ENCODE measurements at regions not wholly inside any gene's neighbourhood (a gene's known extent, or its start where the extent isn't known, plus 50 kb on each side); places are given as distances from the start of the nearest gene placed in this dataset.
"Not testable (repeated sequence)": the region's sequence is repeated elsewhere in the genome, so short reads cannot be mapped to it uniquely, and the experiment has no call there.

DNA sequence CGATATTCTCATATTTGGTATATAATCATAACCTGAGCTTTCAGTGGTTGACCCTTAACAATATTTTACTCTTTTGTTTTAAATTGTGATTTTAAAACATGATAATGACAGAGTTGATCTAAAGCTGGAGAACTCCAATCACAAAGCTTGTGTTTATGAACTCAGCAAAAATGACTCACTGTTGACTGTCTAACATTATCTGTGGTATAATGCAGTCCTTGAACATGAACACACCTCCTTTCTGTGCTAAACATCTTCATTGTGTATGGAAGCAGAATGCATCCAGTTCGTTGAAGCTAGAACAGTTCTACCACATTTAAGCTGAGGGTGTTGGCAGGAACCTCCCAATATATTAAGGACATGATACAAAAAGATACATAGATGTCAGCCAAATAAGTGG, 1030.2 kb upstream of the SEMA6A start:
- Histone ChIP-seq H2BK5ac (ENCODE audit: insufficient read length, low read length) (no peak overlapping the region), H4K91ac (ENCODE audit: insufficient read length, low read depth, low read length) (no peak overlapping the region), H2BK12ac (ENCODE audit: insufficient read length, low read depth, low read length) (no peak overlapping the region), H2AK5ac (ENCODE audit: insufficient read length, low read length) (no peak overlapping the region), H3K18ac (ENCODE audit: insufficient read length, low read depth, low read length) (no peak overlapping the region), H4K20me1 (ENCODE audit: control insufficient read depth, insufficient read depth, insufficient read length) (no peaks in the 10 kb centered on the region), H3K23ac (ENCODE audit: insufficient read length, low read depth, low read length) (no peak overlapping the region), H2BK20ac (ENCODE audit: low read depth, low read length, poor library complexity, severe bottlenecking) (no peak overlapping the region), H3K56ac (ENCODE audit: insufficient read length, low read depth, low read length) (no peak overlapping the region), H3K4me1 (ENCODE audit: insufficient read depth, low read length) (no peaks in the 10 kb centered on the region), H3K14ac (ENCODE audit: insufficient read depth, low read length) (no peak overlapping the region), H2BK120ac (ENCODE audit: low read depth, low read length, poor library complexity, severe bottlenecking) (no peak overlapping the region), H4K8ac (replicated peaks; ENCODE audit: insufficient read length, low read depth, low read length) (no peak overlapping the region), H3K4ac (ENCODE audit: low read depth, low read length) (no peak overlapping the region), H3K79me2 (ENCODE audit: insufficient read depth, low read length) (no peaks in the 10 kb centered on the region), H3K27me3 (ENCODE audit: insufficient read depth, low read length) (no peaks in the 10 kb centered on the region), H3K9ac (ENCODE audit: extremely low read depth, insufficient read length, low read length) (no peak overlapping the region), H3K27ac (ENCODE audit: insufficient read length, low read depth, low read length) (no peak overlapping the region), H3K79me1 (ENCODE audit: insufficient read depth, low read depth, low read length, poor library complexity, severe bottlenecking) (no peaks in the 10 kb centered on the region), H3K9me3 (ENCODE audit: control insufficient read depth, low read depth, low read length) (no peaks in the 10 kb centered on the region), H3K4me2 (ENCODE audit: insufficient read depth, insufficient read length, low read length) (no peak overlapping the region), H3K23me2 (ENCODE audit: insufficient read length, low read depth, low read length, poor library complexity, severe bottlenecking) (no peaks in the 10 kb centered on the region), H3T11ph (ENCODE audit: low read length) (no peak overlapping the region), H2BK15ac (ENCODE audit: low read depth, low read length) (no peak overlapping the region), H2AFZ (ENCODE audit: low read length) (no peak overlapping the region), H4K5ac (ENCODE audit: insufficient read length, low read depth, low read length) (no peak overlapping the region)
- H3K4me3 Mint-ChIP-seq = no peak overlapping the region
- TF ChIP-seq, protein P1, sequence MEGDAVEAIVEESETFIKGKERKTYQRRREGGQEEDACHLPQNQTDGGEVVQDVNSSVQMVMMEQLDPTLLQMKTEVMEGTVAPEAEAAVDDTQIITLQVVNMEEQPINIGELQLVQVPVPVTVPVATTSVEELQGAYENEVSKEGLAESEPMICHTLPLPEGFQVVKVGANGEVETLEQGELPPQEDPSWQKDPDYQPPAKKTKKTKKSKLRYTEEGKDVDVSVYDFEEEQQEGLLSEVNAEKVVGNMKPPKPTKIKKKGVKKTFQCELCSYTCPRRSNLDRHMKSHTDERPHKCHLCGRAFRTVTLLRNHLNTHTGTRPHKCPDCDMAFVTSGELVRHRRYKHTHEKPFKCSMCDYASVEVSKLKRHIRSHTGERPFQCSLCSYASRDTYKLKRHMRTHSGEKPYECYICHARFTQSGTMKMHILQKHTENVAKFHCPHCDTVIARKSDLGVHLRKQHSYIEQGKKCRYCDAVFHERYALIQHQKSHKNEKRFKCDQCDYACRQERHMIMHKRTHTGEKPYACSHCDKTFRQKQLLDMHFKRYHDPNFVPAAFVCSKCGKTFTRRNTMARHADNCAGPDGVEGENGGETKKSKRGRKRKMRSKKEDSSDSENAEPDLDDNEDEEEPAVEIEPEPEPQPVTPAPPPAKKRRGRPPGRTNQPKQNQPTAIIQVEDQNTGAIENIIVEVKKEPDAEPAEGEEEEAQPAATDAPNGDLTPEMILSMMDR (conservative IDR thresholded peaks at IDR 0.05) = no peak
- no CpG with 5 or more reads among the region's 2 CpGs for WGBS (ENCODE audit: extremely low coverage, insufficient read length, low lambda C conversion rate)
- peaks cover 0 to 7% (median 0%) of the 10 kb centered on the region in 3 experiments; a peak in 2 of 7 replicates for H3K36me3 Mint-ChIP-seq (ENCODE audit: insufficient read depth in 1 of 3, low read depth in 3 of 3)
- no peak for DNase-seq
- H3K27me3 Mint-ChIP-seq (ENCODE audit: low read depth) = no peaks in the 10 kb centered on the region
- H3K27ac Mint-ChIP-seq = no peak overlapping the region
- no peaks in the 10 kb centered on the region for H3K4me1 Mint-ChIP-seq
- H3K9me3 Mint-ChIP-seq = peaks cover under 1 to 8% of the 10 kb centered on the region in 2 experiments; a peak in 2 of 5 replicates

DNA sequence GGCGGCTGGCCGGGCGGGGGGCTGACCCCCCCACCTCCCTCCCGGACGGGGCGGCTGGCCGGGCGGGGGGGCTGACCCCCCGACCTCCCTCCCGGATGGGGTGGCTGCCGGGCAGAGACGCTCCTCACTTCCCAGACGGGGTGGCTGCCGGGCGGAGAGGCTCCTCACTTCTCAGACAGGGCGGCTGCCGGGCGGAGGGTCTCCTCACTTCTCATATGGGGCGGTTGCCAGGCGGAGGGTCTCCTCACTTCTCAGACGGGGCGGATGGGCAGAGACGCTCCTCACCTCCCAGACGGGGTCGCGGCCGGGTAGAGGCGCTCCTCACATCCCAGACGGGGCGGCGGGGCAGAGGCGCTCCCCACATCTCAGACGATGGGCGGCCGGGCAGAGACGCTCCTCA, 1025.2 kb upstream of the SEMA6A start:
- H3T11ph ChIP-seq (ENCODE audit: low read length); H3K4me2 ChIP-seq (ENCODE audit: insufficient read depth, insufficient read length, low read length); H2BK5ac ChIP-seq (ENCODE audit: insufficient read length, low read length); H3K27me3 Mint-ChIP-seq (ENCODE audit: low read depth); H3K9me3 ChIP-seq (ENCODE audit: control insufficient read depth, low read depth, low read length); H3K79me1 ChIP-seq (ENCODE audit: insufficient read depth, low read depth, low read length, poor library complexity, severe bottlenecking); H3K4ac ChIP-seq (ENCODE audit: low read depth, low read length); H3K27ac ChIP-seq (ENCODE audit: insufficient read length, low read depth, low read length); H3K4me1 Mint-ChIP-seq; DNase-seq; H3K27ac Mint-ChIP-seq; H3K23ac ChIP-seq (ENCODE audit: insufficient read length, low read depth, low read length); H2BK15ac ChIP-seq (ENCODE audit: low read depth, low read length); H3K27me3 ChIP-seq (ENCODE audit: insufficient read depth, low read length); H3K79me2 ChIP-seq (ENCODE audit: insufficient read depth, low read length); H2AK5ac ChIP-seq (ENCODE audit: insufficient read length, low read length); H3K23me2 ChIP-seq (ENCODE audit: insufficient read length, low read depth, low read length, poor library complexity, severe bottlenecking); H3K4me1 ChIP-seq (ENCODE audit: insufficient read depth, low read length); H4K91ac ChIP-seq (ENCODE audit: insufficient read length, low read depth, low read length); H4K8ac ChIP-seq (replicated peaks; ENCODE audit: insufficient read length, low read depth, low read length); H3K14ac ChIP-seq (ENCODE audit: insufficient read depth, low read length); H3K56ac ChIP-seq (ENCODE audit: insufficient read length, low read depth, low read length); H4K5ac ChIP-seq (ENCODE audit: insufficient read length, low read depth, low read length); H3K9ac ChIP-seq (ENCODE audit: extremely low read depth, insufficient read length, low read length); H2BK20ac ChIP-seq (ENCODE audit: low read depth, low read length, poor library complexity, severe bottlenecking); H2AFZ ChIP-seq (ENCODE audit: low read length); H2BK120ac ChIP-seq (ENCODE audit: low read depth, low read length, poor library complexity, severe bottlenecking); H2BK12ac ChIP-seq (ENCODE audit: insufficient read length, low read depth, low read length); H3K4me3 Mint-ChIP-seq; H4K20me1 ChIP-seq (ENCODE audit: control insufficient read depth, insufficient read depth, insufficient read length); H3K18ac ChIP-seq (ENCODE audit: insufficient read length, low read depth, low read length): not testable (repeated sequence)
- Mint-ChIP-seq H3K36me3 (ENCODE audit: insufficient read depth in 1 of 3, low read depth in 3 of 3) (peaks cover 2 to 12% (median 2%) of the 10 kb centered on the region in 3 experiments; a peak in 5 of 7 replicates), H3K9me3 (peaks cover 3 to 15% of the 10 kb centered on the region in 2 experiments)
- no CpG with 5 or more reads among the region's 36 CpGs for WGBS (ENCODE audit: extremely low coverage, insufficient read length, low lambda C conversion rate)
